HG03135 (cell line): ENCODE measurements at regions not wholly inside any gene's neighbourhood (a gene's known extent, or its start where the extent isn't known, plus 50 kb on each side); places are given as distances from the start of the nearest gene placed in this dataset.
"Not testable (repeated sequence)": the region's sequence is repeated elsewhere in the genome, so short reads cannot be mapped to it uniquely, and the experiment has no call there.

Source experiments
- ATAC-seq: cut with Tn5 transposase; IDR thresholded peaks from one replicate; pipeline ENCODE4 v1.9.1; 2021; ENCODE audit warnings: mild to moderate bottlenecking, moderate library complexity; ENCODE audit not compliant: unreplicated experiment

- ATAC-seq = no peak
Measured at GRCh38 chr4:14400307-14400706, 602.0 kb upstream of the CPEB2 start.

GRCh38 chr4:14403132-14403531 lies 599.1 kb upstream of the CPEB2 start:
- no peak for ATAC-seq

- ATAC-seq = no peak
Measured at GRCh38 chr4:14404730-14405129, 597.6 kb upstream of the CPEB2 start.

- no peak for ATAC-seq
Measured at GRCh38 chr4:14410516-14410915, 591.8 kb upstream of the CPEB2 start.

GRCh38 chr4:14415146-14415545 lies 587.1 kb upstream of the CPEB2 start:
- no peak for ATAC-seq

GRCh38 chr4:14419516-14419915 lies 582.8 kb upstream of the CPEB2 start:
- ATAC-seq = no peak

- ATAC-seq = not testable (repeated sequence)
Measured at GRCh38 chr4:14426297-14426696, 576.0 kb upstream of the CPEB2 start.

- ATAC-seq = no peak
Measured at GRCh38 chr4:14428125-14428524, 574.2 kb upstream of the CPEB2 start.

GRCh38 chr4:14431155-14432134 lies 570.8 kb upstream of the CPEB2 start:
- ATAC-seq = no peak

GRCh38 chr4:14434483-14434882 lies 567.8 kb upstream of the CPEB2 start:
- ATAC-seq = no peak

- no peak for ATAC-seq
Measured at GRCh38 chr4:14434916-14435315, 567.4 kb upstream of the CPEB2 start.

GRCh38 chr4:14441561-14441960 lies 560.7 kb upstream of the CPEB2 start:
- no peak for ATAC-seq

- no peak for ATAC-seq
Measured at GRCh38 chr4:14445882-14446281, 556.4 kb upstream of the CPEB2 start.

GRCh38 chr4:14446311-14446710 lies 556.0 kb upstream of the CPEB2 start:
- ATAC-seq = no peak

- no peak for ATAC-seq
Measured at GRCh38 chr4:14446904-14447303, 555.4 kb upstream of the CPEB2 start.

GRCh38 chr4:14449308-14449707 lies 553.0 kb upstream of the CPEB2 start:
- no peak for ATAC-seq

- no peak for ATAC-seq
Measured at GRCh38 chr4:14452001-14452400, 550.3 kb upstream of the CPEB2 start.

- no peak for ATAC-seq
Measured at GRCh38 chr4:14452764-14453163, 549.5 kb upstream of the CPEB2 start.

GRCh38 chr4:14458463-14458862 lies 543.8 kb upstream of the CPEB2 start:
- ATAC-seq = no peak

- no peak for ATAC-seq
Measured at GRCh38 chr4:14465057-14465456, 537.2 kb upstream of the CPEB2 start.

- ATAC-seq = no peak
Measured at GRCh38 chr4:14465507-14465906, 536.8 kb upstream of the CPEB2 start.

GRCh38 chr4:14478504-14478903 lies 523.8 kb upstream of the CPEB2 start:
- ATAC-seq = no peak

GRCh38 chr4:14496408-14496807 lies 505.9 kb upstream of the CPEB2 start:
- ATAC-seq = no peak
